Fibroblast of skin of right quadriceps (primary cell): ENCODE measurements at regions not wholly inside any gene's neighbourhood (a gene's known extent, or its start where the extent isn't known, plus 50 kb on each side); places are given as distances from the start of the nearest gene placed in this dataset.

Experiments
- DNase-seq: peaks from one replicate; pipeline ENCODE4 v3.0.0-alpha.2; 2013

DNA sequence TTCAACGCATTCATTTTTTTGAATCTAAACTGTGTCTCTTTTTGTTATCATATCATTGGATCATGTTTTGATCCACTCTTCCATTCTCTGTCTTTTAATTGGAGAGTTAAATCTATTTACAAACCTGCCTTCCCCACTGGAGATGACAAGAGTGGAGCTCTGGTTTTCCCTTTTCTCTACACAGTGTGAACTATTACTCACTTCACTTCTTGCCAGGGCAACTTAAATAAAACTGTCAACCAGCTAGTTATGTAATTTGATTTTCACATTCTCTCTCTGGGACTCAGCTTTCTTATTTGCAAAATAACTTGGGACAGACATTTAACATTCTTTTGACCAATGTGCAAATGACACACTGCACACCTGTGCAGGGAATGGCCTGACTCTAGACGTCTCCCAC lies 230.8 kb upstream of the CST7 start:
- DNase-seq, result no peak

DNA sequence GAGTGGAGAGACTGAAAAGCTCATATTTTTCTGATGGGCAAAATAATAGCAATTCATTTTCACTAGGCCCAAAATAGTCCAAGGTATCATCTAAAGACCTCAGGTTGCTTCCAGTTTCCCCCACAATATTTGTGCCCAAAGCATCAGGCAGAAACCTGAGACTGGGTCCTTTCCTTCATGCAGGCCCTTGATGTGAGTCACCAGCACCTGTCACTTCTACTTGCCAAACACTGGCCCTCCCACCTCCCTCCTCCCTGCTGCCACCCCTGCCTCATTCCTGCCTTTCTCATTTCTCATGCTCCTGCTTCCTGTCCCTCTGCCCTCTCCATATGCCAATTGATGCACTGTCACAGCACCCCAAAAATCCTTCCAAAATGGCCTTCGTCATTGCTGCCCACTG lies 230.4 kb upstream of the CST7 start:
- no peak for DNase-seq

DNA sequence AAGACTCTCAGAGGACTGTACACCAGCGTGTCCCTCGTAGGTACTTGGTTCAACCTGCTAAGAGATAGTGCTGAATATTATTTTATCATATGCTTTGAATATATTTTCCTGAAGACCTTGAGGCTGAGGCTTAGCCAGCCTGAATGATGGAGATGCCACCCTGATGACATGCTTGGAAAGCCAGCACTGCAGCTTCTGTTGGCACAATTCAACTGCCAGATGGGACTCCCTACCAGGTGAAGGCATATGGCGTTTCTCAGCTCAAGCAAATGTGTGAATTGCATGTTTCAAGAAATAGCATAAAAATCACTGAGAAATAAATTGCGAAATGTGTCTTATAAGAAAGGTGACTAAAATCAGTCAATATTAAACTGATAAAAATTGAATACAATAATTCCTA lies 228.1 kb upstream of the CST7 start:
- DNase-seq, result no peak

DNA sequence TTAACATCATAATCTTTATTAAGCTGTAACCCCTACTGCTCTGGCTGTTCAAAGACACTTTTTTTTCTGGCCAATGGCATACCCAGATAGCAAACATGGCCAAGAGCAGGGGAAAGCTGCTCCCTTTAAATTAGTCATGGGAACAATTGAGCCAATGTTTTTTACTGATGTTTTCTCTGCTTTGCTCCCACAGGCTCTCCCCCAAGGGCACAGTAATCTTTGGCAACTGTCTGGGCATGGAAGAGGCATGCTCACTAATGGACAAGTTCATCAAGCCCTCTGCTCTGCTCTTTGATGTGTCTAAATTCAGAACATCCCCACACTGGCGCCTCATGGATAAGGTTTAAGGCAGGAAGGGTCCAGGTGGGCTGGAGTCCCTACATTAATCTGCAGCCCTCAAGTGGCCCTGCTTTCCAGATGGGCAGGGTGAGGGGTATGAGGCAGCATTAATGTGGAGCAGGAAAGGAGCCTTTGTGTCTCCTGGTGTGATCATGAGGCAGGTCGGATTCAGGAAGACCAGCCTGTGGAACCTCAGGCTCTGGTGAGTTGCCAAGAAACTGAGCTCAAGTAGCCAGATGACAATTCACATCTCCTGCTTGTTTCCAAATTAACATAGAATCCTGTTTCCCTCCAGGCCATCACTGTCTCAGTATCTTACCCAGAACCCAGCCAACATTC lies 227.0 kb upstream of the CST7 start:
- DNase-seq, result no peak

DNA sequence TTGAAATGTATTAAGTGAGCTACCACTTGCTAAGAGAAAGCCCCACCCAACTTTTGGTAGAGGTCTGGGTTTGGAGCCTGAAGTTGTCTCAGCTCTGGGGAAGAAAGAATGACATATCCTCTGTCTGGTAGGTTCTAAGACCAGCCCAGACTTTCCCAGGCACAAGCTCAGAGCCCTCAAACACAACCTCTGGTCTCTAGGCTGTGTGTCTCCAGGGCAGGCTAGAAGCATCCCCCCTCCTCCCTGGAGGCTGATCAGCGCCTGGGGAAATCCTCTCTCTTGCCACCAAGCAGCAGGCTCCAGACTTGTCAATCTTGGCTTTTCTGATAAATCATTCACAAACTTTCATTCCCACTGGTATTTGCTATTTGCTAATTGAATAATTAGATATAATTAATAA lies 226.5 kb upstream of the CST7 start:
- no peak for DNase-seq

DNA sequence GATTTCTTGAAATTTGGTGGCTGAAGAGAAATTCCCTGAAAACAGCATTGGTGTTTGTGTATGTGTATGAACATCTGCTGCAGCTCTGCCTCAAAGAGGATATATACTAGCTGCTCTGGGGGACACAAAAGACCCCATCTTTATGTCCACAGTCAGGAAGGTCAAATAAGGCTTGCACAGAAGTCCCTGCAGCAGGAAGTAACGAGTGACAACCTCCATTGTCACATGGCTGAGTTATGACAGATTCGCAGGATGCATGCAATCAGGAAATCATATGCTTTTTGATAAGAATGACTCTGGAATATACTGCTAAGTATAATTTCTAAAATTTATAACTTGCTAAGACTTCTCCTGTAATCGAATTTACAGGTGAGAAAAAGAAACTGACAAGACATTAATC lies 225.9 kb upstream of the CST7 start:
- DNase-seq, result no peak

DNA sequence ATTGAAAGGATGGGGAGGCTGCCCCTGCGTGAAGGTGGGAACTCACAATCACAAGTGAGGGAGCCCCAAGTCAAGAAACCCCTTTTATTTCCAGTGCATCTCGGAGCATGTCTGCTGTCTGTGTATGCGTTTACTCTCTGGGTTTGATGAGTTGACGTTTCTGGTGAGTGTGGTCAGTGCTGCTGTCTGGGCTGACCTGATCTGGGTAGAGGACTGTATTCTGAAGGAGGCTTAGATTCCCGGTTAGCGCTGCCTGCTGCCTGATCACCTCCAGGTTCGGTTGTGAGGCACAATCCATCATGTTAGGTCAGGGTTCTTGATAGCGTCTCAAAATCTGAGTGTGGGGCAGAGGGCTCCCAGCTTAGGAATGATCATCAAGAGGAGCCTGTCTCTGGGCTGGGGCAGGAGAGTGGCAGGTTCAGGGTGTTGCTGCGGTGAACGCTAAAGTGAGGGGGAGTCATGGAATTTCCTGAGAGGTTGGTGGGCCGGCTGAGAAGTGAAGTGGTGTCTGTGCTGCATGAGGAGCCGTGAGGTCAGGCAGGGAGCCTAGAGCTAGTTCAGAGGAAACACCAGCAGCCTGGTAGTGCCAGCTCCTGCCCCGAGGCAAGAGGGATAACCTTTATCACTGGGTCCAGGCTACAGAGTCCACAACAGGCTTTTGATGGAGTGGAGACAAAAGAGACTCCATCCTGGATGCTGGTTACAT lies 225.3 kb upstream of the CST7 start:
- DNase-seq, result no peak

DNA sequence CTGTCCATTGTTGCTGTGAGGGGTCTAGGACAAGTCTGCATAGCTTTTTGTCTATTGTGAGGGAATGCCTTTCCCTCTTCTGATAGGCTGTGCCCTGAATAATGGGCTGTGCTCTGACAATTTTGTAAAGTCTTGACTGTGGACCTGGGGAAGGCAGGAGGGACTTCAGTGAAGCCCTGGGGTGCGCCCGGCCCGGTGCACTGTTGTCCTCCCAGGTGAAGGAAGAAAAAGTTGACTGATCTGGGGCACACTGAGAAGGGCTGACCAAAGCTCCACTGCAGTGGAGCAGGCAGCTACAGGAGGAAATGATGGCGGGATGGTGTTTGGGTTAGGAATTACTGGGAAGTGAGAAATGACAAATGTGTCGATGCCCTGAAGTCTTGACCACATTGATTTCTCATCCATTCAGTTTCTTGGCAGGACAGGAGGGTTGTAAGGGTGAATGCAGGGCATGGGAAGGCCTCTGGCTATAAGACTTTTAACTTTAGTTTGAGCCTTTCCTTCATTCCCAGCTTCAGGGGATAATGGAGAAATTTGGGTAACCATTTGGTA lies 224.0 kb upstream of the CST7 start:
- no peak for DNase-seq

DNA sequence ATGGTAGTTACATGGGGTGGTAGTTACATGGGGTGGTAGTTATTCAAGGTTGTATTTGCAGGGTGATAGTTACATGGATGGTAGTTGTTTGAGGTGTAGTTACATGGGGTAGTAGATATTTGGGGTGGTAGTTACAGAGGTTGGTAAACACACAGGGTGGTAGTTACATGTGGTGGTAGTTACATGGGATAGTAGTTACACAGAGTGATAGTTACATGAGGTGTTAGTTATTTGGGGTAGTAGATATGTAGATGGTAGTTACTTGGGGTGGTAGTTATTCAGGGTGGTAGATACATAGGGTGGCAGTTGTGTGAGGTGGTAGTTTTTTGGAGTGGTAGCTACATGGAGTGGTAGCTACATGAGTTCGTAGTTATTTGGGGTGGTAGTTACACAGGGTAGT lies 221.3 kb upstream of the CST7 start:
- no peak for DNase-seq

DNA sequence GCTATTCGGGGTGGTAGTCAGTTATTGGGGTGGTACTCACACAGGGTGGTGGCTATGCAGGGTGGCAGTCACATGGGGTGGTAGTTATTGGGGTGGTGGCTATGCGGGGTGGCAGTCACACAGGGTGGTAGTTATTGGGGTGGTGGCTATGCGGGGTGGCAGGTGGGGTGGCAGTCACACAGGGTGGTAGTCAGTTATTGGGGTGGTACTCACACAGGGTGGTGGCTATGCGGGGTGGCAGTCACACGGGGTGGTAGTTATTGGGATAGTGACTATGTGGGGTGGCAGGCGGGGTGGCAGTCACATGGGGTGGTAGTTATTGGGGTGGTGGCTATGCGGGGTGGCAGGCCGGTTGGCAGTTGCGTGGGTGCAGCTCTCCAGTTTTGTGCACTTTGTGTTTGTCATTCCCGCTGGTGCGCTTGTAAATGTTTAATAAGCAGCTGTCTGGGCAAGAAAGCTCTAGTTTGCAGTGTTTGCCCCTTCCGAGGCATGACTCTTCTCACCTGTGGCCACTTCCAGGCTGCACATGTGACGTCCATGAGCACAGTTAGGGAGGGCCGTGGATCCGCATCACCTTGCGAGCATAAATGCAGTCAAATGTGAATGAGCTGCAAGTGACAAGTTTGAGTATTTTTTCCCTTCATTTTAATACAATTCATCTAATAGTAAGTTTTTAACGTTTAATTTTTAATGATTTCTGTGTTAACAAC lies 219.0 kb upstream of the CST7 start:
- DNase-seq, result no peak

DNA sequence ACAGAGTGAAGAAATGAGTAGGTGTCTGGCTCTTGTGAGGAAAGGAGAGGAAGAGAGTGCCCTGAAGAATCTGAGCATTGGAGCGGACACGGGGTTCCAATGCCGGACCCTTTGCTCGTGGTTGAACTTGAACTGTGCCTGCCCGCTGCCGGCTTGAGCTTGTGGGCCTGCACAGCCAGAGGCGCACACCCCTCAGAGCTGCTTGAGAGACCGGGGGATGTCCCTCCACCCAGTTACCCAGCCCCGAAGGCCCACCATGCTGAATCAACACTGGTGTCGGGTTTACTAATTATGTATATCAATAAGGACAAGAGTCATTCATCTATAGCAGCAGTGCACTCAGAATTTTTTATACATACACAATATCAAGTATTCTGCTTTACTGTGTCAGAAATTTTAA lies 218.3 kb upstream of the CST7 start:
- DNase-seq, result no peak

DNA sequence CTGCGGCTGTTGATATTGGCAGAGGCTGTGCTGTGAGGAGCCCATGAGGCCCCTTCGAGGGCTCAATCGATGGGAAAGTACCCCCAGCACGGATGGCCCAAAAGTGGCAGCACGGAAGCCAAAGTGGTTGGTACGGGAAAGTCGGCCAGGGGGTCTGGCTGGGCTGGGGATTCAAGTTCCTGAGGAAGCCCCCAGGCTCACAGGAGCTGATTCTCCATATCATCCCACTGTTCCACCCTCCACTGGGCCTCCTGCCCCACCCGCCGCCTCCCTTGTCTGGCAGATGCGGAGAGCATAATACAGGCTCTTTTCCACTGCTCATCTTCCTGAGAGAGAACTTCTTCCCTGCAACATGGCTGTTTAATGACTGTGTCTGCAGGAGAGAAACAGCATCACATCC lies 217.8 kb upstream of the CST7 start:
- no peak for DNase-seq

DNA sequence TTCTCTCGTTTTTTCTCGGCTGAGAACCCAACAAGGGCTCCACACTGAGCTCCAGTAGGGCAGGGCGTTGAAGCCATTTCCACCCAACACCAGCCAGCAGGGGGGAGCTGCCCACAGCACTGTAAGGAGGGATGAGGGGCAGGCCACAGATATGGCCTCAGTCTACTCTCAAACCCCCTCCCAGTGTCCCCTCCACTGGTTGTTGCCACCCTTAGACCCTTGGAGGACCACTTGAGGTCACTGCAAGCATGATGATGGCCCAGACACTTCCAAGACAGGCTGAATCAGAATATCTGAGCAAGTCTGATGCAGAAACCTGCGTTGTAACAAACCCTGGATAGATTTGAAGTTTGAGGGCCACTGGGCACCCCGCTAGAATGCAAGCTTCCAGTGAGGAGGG lies 217.0 kb upstream of the CST7 start:
- DNase-seq, result no peak

DNA sequence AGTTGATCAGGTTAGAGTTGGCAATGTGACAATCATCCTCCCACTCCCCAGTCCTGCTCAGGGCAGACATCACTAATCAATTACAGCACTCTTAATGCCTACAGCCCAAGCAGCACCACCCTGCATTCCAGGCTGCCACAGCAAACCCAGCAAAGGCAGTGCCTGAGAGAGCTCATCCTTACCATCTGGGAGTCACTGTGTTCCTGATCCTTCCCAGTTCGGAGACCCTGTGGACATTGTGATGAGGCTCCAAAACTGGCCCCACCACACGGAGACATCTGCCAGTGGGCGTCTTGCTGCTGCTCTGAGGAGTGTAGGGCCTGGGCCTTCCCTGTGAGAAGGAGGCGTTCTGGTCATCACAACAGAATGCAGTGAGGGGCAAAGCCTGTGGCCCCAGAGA lies 216.5 kb upstream of the CST7 start:
- DNase-seq, result no peak

DNA sequence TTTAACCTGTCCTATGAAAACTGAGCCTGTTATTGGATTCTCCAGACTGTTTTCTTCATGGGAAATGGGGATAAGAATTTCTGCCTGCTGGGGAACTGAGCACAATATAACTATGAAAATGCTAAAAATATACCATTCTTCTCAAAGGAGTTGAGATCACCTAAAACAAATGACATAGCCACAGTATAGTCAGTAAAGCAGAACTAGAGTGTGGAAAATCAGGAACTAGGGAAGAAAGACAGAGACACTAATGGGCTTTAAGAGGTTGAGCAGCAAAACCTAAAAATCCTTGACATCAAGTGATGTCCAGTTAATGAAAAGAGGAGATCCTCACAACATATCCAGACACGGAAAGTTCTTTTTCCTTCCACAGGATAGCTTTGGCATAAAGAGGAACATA lies 215.7 kb upstream of the CST7 start:
- no peak for DNase-seq

DNA sequence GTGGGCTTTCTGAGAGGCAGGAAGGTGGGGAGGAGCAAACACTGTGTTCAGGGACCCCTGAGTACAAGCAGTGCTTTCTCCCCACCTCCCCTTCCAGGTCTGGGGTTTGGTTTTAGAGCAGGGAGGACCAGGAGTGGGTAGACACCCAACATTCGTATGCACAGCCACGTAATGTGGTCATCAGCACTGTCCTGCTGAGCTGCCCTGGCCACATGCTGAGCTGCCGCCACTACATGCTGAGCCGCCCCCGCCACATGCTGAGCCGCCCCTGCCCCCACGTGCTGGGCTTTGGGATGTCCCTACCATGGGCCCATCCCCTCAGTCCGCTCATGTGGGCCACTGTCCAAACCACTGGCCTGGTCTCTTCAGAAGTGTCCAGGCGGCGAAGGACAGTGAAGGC lies 214.9 kb upstream of the CST7 start:
- DNase-seq, result no peak

DNA sequence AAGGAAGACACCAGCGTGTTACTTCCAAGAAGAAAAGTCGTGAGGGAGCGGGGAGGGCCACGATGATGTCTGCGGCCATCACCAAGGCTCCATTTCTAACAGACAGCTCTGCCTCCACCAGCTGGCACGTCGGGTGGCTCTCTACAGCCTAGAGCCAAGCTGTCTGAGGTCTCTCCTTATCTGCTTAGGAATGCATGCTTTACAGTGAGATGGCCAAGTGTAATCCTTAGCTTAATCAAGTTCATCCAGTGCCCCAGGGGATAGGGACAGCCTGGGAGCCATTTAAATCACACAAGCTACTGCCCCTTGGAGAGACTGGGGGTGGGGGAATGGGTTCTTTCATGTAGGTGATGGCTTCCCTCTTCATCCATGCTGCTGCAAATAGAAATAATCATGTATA lies 213.8 kb upstream of the CST7 start:
- no peak for DNase-seq

DNA sequence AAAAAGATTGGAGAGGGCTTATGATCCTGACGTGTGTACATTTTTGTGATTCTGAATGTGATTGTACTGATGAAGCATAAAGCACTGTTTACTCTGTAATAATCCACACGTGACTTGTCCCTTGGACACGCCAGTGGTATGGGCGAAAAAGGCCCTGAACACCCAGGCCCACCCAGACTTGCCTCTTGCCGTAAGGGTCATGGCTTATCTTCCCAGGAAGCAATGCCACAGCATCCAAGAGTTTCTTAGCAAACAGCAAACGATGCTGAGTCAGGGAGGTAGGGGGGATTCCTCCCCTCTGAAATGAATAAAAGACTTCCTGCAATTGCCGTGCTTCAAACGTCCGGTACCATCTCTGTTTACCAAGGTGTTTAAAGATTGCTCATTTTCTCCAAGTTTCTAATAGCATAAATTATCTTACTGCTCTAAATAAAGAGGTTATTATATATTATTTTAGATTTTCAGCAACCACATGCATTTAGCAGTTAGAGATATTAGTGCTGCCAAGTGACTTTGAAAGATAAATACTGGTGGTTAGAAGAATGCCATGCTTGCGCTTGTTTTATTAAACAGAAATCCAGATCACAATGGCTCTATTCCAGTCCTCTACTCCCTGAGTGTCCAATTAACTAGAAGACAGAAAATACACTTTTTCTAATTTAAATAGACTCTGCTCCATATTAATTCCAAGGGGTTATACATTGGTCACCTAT lies 212.8 kb upstream of the CST7 start:
- DNase-seq, result no peak

DNA sequence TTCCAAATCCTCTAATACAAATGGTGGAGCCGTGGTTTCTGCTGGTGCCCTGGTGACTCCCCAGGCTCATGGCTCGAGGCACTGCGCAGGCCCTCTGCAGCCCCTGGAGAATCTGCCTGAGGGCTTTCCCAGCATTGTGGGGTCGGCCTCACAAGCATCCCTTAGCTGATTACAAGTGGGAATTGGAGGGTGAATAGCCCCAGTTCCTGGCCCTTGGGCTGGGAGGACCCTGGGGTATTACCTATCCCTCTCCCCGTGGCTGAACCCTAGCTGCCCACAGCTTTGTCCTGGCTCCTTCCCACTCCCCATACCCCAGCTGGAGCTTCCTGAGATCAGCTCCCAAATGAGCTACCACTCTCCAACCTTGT lies 212.2 kb upstream of the CST7 start:
- no peak for DNase-seq

DNA sequence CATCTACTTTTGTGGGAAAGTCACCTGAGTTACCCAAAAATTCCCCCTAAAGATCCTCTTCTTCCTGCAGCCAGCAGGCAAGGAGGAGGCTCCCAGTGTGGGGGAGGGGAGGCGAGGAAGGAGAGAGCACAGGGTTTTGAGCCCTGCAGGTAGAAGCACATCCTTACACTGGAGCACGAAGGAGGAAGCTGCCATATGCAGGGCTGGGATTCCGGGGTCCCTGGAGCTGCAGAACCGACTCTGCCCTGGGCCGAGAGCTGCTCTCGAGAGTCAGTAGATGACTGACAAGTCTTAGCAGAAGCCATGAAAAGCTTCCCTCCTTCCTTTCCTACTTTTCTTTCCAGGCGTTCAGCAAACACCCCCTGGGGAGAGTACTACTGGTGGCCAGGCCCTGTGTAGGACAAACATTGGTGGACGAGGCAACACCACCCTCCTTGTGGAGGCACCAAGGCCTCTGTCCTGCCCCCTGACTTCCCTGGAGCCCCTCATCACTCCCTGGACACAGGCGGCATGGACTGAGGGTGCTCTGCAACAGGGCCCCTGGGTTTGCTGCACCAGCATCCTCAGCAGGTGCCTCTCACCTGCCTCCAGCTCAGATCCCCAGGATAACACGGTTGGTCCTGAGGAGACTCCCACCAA lies 211.7 kb upstream of the CST7 start:
- no peak for DNase-seq

DNA sequence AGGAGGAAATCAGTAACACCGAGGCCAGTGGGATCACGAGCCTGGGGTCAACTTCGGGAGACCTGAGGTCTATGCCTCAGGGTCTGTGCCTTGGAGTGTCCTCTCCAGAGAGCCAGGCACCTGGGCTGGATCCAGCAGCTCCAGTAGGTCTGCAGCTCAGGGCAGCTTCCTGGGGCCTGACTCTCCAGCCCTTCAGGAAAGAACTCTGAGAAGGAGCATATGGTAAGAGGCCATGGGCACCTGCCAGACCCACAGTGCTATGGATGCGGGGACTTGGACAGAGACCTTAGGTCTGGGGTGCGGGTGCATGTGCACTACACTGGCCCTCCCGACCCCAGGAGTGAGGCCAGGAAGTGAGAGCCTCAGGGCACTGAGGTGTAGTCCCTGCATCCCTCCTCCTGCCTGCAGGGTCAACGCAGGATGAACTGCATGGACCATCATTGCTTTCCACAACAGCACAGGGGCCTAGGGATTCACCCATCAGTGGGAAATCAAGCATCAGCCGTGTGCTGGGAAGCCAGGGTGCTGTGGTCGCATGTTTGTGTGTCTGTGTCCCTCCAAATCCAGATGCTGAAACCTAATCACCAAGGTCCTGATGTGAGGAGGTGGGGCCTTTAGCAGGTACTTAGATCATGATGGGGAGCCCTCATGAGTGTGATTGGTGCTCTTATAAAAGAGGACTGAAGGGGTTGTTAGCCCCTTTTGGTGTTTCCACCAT lies 210.9 kb upstream of the CST7 start:
- DNase-seq, result no peak

DNA sequence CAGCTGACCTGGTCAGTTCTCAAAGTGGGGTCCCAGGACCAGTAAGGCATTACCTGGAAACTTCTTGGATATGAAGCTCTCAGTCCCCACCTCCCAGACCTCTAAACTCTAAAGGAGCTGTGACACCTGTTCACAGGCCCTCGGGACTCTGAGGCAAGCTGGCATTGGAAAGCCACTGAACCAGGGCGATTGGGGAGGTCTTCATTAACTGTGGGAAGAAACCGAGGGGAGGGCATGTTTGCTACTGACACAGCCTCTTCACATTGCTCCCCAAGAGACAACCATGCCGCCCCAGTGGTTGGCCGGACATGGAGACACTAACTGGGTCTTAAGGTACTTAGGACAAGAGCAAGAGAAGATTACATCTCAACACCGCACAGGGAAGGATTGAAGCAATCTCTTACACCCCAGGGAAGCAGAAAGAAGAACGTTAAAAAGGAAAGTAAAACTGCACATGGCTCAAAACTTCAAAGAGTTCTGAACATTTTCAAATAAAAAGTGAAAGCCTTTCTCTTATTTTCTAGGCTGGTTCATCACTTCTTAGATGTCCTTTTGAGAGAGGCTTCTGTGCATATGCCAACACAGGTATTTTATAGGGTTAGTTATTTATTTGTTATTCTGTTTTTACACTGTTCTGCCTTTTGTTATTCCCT lies 210.0 kb upstream of the CST7 start:
- no peak for DNase-seq
